Right lobe of liver (tissue), 4 donors: ENCODE measurements at regions not wholly inside any gene's neighbourhood (a gene's known extent, or its start where the extent isn't known, plus 50 kb on each side); places are given as distances from the start of the nearest gene placed in this dataset.
"Not testable (repeated sequence)": the region's sequence is repeated elsewhere in the genome, so short reads cannot be mapped to it uniquely, and the experiment has no call there.

Source experiments
- POLR2A ChIP-seq: fragments of 450-650 bp; IDR thresholded peaks from one replicate; pipeline ENCODE4 v1.6.1; 2017; ENCODE audit warnings: antibody characterized with exemption, mild to moderate bottlenecking
- TF ChIP-seq, protein P1 (sequence below), 4 donors: fragments of 200-600 bp in 3 of 4; fragments of 450-650 bp in 1 of 4; IDR thresholded peaks; one replicate each; pipeline versions ENCODE4 v1.5.1 to v1.8.0; 2016 to 2022; ENCODE audit warnings: antibody characterized with exemption in 4 of 4, mild to moderate bottlenecking in 2 of 4
- donor health status: DM: no; HTN: no; CAD: no.
- donor health status: DM: no; HTN: no; CAD: no.
- donor health status: DM: no; HTN: yes; CAD: no.

DNA sequence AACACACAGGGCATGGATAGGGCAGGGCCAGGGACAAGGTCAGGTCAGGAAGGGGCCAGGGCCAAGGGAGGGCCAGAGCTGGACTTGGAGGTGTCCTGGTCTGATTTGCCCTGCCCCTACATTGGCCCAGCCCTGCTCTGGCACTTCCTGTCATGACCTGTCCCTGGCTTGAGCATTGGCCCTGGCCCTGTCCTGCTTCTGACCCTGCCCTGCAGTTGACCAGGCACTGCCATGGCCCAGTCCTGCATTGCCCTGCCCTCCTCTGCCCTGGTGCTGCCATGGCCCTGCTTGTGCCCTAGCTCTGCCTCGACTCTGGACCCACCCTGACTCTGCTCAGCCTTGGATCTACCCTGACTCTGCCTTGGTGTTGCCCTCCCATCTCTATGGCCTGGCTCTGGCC, 2885.7 kb upstream of the TEKT4 start:
- TF ChIP-seq, protein P1, sequence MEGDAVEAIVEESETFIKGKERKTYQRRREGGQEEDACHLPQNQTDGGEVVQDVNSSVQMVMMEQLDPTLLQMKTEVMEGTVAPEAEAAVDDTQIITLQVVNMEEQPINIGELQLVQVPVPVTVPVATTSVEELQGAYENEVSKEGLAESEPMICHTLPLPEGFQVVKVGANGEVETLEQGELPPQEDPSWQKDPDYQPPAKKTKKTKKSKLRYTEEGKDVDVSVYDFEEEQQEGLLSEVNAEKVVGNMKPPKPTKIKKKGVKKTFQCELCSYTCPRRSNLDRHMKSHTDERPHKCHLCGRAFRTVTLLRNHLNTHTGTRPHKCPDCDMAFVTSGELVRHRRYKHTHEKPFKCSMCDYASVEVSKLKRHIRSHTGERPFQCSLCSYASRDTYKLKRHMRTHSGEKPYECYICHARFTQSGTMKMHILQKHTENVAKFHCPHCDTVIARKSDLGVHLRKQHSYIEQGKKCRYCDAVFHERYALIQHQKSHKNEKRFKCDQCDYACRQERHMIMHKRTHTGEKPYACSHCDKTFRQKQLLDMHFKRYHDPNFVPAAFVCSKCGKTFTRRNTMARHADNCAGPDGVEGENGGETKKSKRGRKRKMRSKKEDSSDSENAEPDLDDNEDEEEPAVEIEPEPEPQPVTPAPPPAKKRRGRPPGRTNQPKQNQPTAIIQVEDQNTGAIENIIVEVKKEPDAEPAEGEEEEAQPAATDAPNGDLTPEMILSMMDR (IDR thresholded peaks at IDR 0.05): not testable (repeated sequence)
- not testable (repeated sequence) for TF ChIP-seq POLR2A
